Skeletal muscle tissue (tissue), 3 donors: ENCODE measurements at regions not wholly inside any gene's neighbourhood (a gene's known extent, or its start where the extent isn't known, plus 50 kb on each side); places are given as distances from the start of the nearest gene placed in this dataset.
"Not testable (repeated sequence)": the region's sequence is repeated elsewhere in the genome, so short reads cannot be mapped to it uniquely, and the experiment has no call there.

Source experiments
- H3K27ac ChIP-seq: one replicate; pipeline ENCODE4 v1.7.0; 2013; ENCODE audit warnings: mild to moderate bottlenecking, low read depth, low read length, inconsistent platforms
- H3K27me3 ChIP-seq, 3 donors: one replicate each; pipeline ENCODE4 v1.7.0; 2013; ENCODE audit warnings: low read length in 3 of 3; ENCODE audit not compliant: control insufficient read depth in 3 of 3, insufficient read depth in 3 of 3
- H3K36me3 ChIP-seq, 3 donors: one replicate each; pipeline ENCODE4 v1.7.0; 2013; ENCODE audit warnings: low read length in 3 of 3; ENCODE audit not compliant: control insufficient read depth in 3 of 3, insufficient read depth in 3 of 3
- H3K4me1 ChIP-seq, 3 donors: one replicate each; pipeline ENCODE4 v1.7.0; 2013; ENCODE audit warnings: low read length in 3 of 3, mild to moderate bottlenecking in 3 of 3; ENCODE audit not compliant: control insufficient read depth in 3 of 3, insufficient read depth in 3 of 3
- H3K4me3 ChIP-seq, 3 donors: one replicate each; pipeline ENCODE4 v1.7.0; 2013; ENCODE audit warnings: low read length in 3 of 3
- H3K9ac ChIP-seq, 3 donors: one replicate each; pipeline ENCODE4 v1.7.0; 2013; ENCODE audit warnings: low read length in 3 of 3, mild to moderate bottlenecking in 3 of 3, moderate library complexity in 2 of 3, low read depth in 1 of 3
- H3K9me3 ChIP-seq, 3 donors: one replicate each; pipeline ENCODE4 v1.7.0; 2013; ENCODE audit warnings: low read length in 3 of 3; ENCODE audit not compliant: control insufficient read depth in 3 of 3
- donor health status: Osteomylitis.

DNA sequence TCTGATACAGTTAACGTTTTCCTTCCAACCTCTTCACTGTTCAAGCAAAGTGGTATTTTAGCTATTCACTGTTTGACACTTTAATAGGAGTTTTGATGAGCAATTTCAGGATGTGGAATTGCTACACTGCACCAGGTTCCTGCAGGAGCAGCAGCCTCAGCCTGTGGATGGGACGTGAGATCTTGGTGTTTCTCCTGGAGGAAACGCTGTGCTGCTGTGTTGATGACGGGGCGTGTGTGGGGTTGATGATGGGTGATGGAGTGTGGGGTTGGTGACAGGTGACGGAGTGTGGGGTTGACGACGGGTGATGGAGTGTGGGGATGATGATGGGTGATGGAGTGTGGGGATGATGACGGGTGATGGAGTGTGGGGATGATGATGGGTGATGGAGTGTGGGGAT lies 98.9 kb downstream of the RTP5 start:
- Histone ChIP-seq H3K4me1 (peaks cover 0 to 5% (median 2%) of the 10 kb centered on the region in 3 donors), H3K36me3 (no peaks in the 10 kb centered on the region), H3K4me3 (no peak overlapping the region), H3K9me3 (no peaks in the 10 kb centered on the region), H3K9ac (no peak overlapping the region), H3K27ac (no peak overlapping the region), H3K27me3 (no peaks in the 10 kb centered on the region)

DNA sequence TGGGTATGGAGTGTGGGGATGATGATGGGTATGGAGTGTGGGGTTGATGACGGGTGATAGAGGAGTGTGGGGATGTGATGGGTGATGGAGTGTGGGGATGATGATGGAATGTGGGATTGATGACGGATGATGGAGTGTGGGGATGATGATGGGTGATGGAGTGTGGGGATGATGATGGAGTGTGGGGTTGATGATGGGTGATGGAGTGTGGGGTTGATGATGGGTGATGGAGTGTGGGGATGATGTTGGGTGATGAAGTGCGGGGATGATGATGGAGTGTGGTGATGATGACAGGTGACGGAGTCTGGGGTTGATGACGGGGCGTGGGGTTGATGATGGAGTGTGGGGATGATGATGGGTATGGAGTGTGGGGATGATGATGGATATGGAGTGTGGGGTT lies 99.7 kb downstream of the RTP5 start:
- not testable (repeated sequence) for H3K9ac ChIP-seq, H3K36me3 ChIP-seq, H3K4me3 ChIP-seq, H3K4me1 ChIP-seq, H3K9me3 ChIP-seq, H3K27ac ChIP-seq, H3K27me3 ChIP-seq

DNA sequence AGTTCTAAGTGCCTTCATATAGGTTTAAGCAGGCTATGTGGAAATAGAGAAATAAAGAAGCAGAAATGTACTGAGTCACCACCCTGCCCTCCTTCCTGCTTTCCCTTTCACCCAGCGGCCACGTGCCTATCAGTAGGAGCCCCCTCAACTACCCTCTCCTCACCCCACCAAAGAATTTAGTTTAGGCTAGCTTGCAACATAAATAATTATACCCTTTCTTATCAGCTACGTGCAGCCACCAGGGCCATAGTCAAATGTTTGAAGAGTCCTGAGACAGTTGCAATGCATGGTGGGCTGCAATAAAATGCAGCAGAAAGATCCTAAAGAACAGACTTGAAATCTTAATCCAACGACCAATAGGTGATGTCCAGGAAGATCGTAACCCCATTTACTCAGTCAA lies 101.2 kb downstream of the RTP5 start:
- H3K9ac ChIP-seq: no peak overlapping the region
- no peak overlapping the region for H3K27ac ChIP-seq
- no peaks in the 10 kb centered on the region for H3K36me3 ChIP-seq
- peaks cover 0 to 5% (median 2%) of the 10 kb centered on the region in 3 donors for H3K4me1 ChIP-seq
- H3K4me3 ChIP-seq: no peak overlapping the region
- H3K27me3 ChIP-seq: peaks cover 0 to 3% (median 0%) of the 10 kb centered on the region in 3 donors
- H3K9me3 ChIP-seq: no peaks in the 10 kb centered on the region

DNA sequence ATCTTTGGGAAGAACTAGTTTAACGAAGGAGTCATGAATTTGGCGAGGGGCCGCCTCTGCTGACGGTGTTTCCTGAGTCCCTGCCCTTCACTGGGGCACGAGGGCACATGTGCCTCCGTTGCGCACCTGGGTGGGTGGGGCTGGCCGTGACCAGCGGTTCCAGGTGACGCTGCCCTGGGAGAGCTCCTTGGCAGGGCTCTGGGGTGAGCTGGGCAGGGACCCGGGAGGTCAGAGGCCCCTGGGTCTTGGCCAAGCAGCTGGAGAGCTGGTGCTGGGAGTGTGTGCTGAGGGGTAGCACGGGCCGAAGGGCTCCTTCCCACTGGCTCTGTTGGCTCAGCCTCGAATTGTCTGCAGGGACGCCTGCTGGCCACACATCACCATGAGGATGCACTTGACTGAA lies 104.6 kb downstream of the RTP5 start:
- no peaks in the 10 kb centered on the region for H3K36me3 ChIP-seq

DNA sequence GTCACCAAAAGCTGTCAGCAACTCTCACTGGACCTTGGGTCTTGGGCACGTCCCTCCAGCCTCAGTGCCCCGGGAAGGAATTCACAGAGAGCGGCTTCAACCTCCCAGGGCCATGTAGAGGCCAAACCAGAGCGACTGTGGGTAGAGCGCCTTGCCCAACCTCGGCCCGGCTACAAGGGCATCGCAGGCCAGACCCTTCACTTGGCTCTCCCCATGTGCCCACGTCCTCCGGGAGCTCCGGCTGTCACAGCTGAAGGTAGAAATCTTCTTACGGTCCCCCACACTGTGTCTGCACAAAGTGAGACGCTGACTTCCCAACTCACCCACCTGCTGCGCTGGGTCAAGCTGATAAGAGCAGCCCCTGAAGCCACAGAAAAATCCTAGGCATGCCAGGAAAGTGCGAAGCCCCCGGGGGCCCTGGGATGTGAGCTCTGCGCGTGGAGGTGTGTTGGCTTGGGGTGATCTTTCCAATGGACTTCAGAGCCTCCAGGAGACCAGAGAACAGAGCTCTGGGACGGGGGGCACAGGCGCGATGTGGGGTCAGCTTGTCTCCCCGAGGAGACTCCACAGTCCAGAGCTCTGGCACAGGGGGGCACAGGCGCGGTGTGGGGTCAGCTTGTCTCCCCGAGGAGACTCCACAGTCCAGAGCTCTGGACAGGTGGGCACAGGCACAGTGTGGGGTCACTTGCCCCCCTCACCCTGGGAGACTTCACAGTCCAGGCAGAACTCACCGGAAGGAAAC lies 105.5 kb downstream of the RTP5 start:
- Histone ChIP-seq H3K27ac (no peak overlapping the region), H3K9me3 (peaks cover 0 to 2% (median 0%) of the 10 kb centered on the region in 3 donors), H3K4me1 (no peaks in the 10 kb centered on the region), H3K4me3 (no peak overlapping the region), H3K27me3 (peaks cover 0 to 5% (median 3%) of the 10 kb centered on the region in 3 donors), H3K36me3 (no peaks in the 10 kb centered on the region), H3K9ac (no peak overlapping the region)

More for the DNA sequence above, 104.6 kb downstream of the RTP5 start:
- no peaks in the 10 kb centered on the region for H3K4me1 ChIP-seq
- H3K9me3 ChIP-seq: peaks cover 0 to 2% (median 0%) of the 10 kb centered on the region in 3 donors
- no peak overlapping the region for H3K27ac ChIP-seq
- H3K9ac ChIP-seq: no peak overlapping the region
- no peak overlapping the region for H3K4me3 ChIP-seq
- H3K27me3 ChIP-seq: peaks cover 0 to 5% (median 3%) of the 10 kb centered on the region in 3 donors

DNA sequence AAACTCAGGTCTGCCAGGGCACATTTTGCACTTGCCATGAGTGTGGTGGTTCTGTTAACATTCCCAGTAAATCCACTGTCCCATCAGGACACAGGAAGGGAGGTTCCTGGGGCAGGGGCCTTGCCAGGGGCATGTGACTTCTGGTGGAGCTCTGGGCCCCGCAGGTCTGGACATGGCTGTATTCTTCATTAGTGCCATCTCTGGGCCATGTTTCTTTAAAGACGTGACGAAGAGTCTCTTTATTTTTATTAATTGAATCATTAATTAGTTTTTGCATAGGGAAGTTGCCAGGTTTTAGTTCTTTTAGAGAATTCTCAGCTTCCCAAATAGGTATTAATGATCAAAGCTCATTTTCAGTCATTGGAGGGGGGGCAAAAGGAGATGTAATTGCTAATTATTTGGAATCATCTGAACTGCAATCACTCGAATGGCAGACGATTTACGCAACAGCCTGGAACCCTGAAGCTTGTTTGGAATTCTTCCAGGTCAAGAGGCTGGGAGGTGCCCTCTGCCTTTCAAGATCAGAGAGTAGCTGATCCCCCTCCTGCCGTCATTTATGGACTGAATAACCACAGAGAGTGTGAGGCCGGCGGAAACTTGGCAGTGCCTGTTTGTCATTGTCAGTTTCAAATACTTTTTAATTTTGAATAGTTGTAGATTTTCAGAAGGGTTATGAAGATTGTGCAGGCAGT lies 106.2 kb downstream of the RTP5 start:
- no peaks in the 10 kb centered on the region for H3K36me3 ChIP-seq
- H3K27ac ChIP-seq: no peak overlapping the region
- no peak overlapping the region for H3K9ac ChIP-seq
- H3K9me3 ChIP-seq: peaks cover 0 to 2% (median 0%) of the 10 kb centered on the region in 3 donors
- no peak overlapping the region for H3K4me3 ChIP-seq
- no peaks in the 10 kb centered on the region for H3K4me1 ChIP-seq
- peaks cover 0 to 5% (median 3%) of the 10 kb centered on the region in 3 donors for H3K27me3 ChIP-seq

DNA sequence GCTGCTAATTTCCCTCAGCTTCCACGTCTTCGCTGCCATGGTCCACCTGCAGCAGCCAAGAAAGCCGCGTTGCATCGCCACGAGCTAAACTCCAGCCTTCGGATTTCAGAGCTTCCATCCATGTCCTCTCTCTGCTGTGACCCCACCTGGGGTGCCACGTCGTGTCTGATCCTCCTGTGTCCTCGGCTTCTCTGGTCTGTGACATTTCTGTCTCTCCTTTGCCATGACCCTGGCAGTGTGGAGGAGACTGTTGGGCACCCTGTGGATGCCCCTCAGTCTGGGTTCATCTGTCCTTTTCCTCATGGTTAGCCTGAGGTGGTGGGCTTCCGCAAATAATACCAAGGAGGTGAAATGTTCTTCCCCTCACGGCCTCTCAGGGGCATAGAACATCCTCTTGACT lies 106.8 kb downstream of the RTP5 start:
- H3K4me3 ChIP-seq: no peak overlapping the region
- no peak overlapping the region for H3K9ac ChIP-seq
- H3K9me3 ChIP-seq: peaks cover 0 to 2% (median 0%) of the 10 kb centered on the region in 3 donors
- H3K36me3 ChIP-seq: no peaks in the 10 kb centered on the region
- H3K27ac ChIP-seq: no peak overlapping the region
- H3K27me3 ChIP-seq: peaks cover 0 to 5% (median 3%) of the 10 kb centered on the region in 3 donors
- no peaks in the 10 kb centered on the region for H3K4me1 ChIP-seq

DNA sequence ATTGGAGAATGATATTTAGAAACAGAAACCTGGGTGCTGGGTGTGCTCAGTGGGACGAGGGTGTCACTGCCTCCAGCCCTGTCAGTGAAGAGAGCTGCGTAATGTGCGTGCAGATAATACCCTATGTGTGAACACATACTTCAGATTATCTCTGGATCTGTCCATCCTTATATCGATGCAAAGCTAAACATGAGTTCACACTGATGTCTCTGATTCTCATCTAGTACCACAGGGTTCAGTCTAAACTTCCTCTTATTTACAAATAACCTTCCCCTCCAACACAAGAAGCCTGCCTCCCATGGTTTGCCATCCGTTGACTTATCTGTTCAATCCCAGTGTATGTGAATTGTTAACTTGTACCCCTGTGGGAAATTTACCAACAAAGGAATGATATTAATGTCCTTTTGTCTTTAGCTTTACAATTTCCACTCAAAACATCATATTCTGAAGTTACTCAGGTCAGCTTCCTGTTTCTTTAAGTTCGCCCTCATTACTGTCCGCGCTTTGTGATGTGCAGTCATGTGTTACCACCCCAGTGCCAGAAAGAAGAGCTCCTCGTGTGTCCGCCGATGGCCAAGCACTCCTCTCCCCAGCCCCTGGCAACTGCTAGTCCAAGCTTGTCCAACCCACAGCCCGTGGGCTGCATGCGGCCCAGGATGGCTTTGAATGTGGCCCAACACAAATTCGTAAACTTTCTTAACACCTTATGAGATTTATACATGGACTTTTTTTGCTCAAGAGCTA lies 108.2 kb downstream of the RTP5 start:
- no peak overlapping the region for H3K4me3 ChIP-seq
- no peaks in the 10 kb centered on the region for H3K36me3 ChIP-seq
- H3K4me1 ChIP-seq: no peaks in the 10 kb centered on the region
- no peak overlapping the region for H3K27ac ChIP-seq
- peaks cover 0 to 2% (median 0%) of the 10 kb centered on the region in 3 donors for H3K9me3 ChIP-seq
- H3K27me3 ChIP-seq: peaks cover 0 to 8% (median 3%) of the 10 kb centered on the region in 3 donors
- H3K9ac ChIP-seq: no peak overlapping the region

DNA sequence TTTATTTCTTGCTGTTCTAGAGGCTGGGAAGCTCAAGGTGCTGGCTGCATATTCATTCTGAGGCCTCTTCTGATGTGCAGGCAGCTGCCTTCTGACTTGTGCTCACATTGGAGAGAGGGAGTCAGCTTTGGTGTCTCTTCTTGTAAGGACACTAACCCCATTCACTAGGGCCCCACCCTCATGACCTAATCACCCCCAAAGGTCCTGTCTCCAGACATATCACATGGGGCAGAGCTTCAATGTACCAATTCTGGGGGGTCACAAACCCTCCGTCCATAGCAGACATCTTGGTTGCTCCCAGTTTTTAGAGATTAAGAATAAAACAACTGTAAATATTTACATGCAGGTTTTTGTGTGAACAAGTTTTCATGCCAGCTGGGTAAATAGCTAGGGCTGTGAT lies 109.1 kb downstream of the RTP5 start:
- Histone ChIP-seq H3K36me3 (no peaks in the 10 kb centered on the region), H3K27me3 (peaks cover 0 to 8% (median 3%) of the 10 kb centered on the region in 3 donors), H3K4me3 (no peak overlapping the region), H3K27ac (no peak overlapping the region), H3K9ac (no peak overlapping the region), H3K9me3 (peaks cover 0 to 2% (median 0%) of the 10 kb centered on the region in 3 donors), H3K4me1 (no peaks in the 10 kb centered on the region)

DNA sequence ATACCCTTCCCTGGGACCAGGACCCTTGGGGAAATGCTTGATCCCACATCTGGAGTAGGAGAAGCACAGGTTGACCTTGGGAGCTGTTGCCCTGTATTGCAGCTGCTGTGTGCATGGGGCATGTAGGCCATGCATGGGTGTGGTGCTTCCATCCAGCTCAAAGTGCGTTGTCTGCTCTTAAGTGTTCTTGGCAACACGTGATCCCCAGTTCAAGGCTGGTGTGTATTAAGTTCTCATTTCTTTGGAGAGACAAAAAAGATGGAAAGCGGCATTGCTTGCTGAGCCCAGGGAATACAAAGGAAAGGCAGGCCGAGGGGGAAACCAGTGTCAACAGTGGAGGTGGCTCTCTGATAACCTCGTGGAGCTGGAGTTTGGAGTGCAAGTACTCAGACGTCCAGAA lies 110.7 kb downstream of the RTP5 start:
- peaks cover 0 to 2% (median 0%) of the 10 kb centered on the region in 3 donors for H3K9me3 ChIP-seq
- H3K36me3 ChIP-seq: no peaks in the 10 kb centered on the region
- peaks cover 0 to 8% (median 4%) of the 10 kb centered on the region in 3 donors for H3K27me3 ChIP-seq
- no peak overlapping the region for H3K4me3 ChIP-seq
- H3K27ac ChIP-seq: no peak overlapping the region
- H3K4me1 ChIP-seq: no peaks in the 10 kb centered on the region
- no peak overlapping the region for H3K9ac ChIP-seq
